ENCODE measurements at regions not wholly inside any gene's neighbourhood (a gene's known extent, or its start where the extent isn't known, plus 50 kb on each side); places are given as distances from the start of the nearest gene placed in this dataset.

DNA sequence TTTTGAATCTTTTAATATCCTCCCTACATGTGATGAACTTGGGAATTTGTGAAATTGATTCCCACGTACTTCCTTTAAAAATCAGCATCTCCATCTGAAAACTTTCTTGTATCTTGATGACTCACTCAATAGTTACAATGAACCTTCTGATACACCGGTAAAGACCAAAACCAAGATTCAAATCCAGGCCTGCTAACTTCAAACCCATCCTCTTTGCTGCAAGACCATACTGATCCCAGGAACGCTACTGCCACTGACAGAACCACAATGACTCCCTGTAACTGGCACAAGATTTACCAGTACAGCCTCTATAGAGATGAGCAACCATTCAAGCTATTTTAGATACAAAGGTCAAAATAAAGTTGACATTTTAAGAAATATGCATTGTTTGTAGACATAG, 332.9 kb downstream of the DNAH5 start:
- H3K4me3 ChIP-seq (ENCODE audit: insufficient read length, low read depth) = no peak overlapping the region
- no peaks in the 10 kb centered on the region for H3K27me3 ChIP-seq (ENCODE audit: insufficient read depth, insufficient read length)
- TF ChIP-seq YY1 (IDR thresholded peaks at IDR 0.05; ENCODE audit: insufficient read depth, insufficient read length) (no peak), SUZ12 (IDR thresholded peaks at IDR 0.05; ENCODE audit: extremely low read depth, insufficient read depth, insufficient read length) (no peak), ZNF274 (IDR thresholded peaks at IDR 0.05; ENCODE audit: low read depth, low read length) (no peak)
- H3K4me1 ChIP-seq (ENCODE audit: insufficient read depth, insufficient read length) = no peaks in the 10 kb centered on the region
- H3K9me3 ChIP-seq (ENCODE audit: insufficient read depth, low read length) = no peaks in the 10 kb centered on the region
- no peak overlapping the region for H3K9ac ChIP-seq (ENCODE audit: insufficient read length, low read depth)
- H3K36me3 ChIP-seq (ENCODE audit: insufficient read depth, insufficient read length, low read length) = no peaks in the 10 kb centered on the region
- no peak for DNase-seq (ENCODE audit: low read depth, low spot score)

DNA sequence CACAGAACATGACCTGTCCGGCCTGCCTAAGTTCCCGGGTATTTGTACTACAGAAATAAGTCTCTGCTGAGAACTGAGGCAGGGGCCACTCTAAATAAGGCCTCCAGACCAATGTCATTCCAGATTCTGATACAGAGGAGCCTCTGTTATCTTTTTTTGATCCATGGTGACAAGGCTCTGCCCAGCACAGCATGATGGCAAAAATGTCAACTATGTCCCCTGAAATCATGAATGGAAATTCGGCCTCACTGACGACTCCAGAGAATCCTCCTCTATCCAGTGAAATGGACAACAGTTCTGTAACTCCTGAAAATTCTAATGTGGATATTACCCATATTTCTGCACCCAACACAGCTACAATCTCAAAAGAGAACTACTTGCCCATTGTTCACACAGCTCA, 335.0 kb downstream of the DNAH5 start:
- Histone ChIP-seq H3K9ac (ENCODE audit: insufficient read length, low read depth) (no peak overlapping the region), H3K27me3 (ENCODE audit: insufficient read depth, insufficient read length) (no peaks in the 10 kb centered on the region), H3K9me3 (ENCODE audit: insufficient read depth, low read length) (no peaks in the 10 kb centered on the region), H3K4me1 (ENCODE audit: insufficient read depth, insufficient read length) (no peaks in the 10 kb centered on the region), H3K4me3 (ENCODE audit: insufficient read length, low read depth) (no peak overlapping the region), H3K36me3 (ENCODE audit: insufficient read depth, insufficient read length, low read length) (no peaks in the 10 kb centered on the region)
- TF ChIP-seq YY1 (IDR thresholded peaks at IDR 0.05; ENCODE audit: insufficient read depth, insufficient read length) (no peak), SUZ12 (IDR thresholded peaks at IDR 0.05; ENCODE audit: extremely low read depth, insufficient read depth, insufficient read length) (no peak), ZNF274 (IDR thresholded peaks at IDR 0.05; ENCODE audit: low read depth, low read length) (no peak)
- no peak for DNase-seq (ENCODE audit: low read depth, low spot score)

DNA sequence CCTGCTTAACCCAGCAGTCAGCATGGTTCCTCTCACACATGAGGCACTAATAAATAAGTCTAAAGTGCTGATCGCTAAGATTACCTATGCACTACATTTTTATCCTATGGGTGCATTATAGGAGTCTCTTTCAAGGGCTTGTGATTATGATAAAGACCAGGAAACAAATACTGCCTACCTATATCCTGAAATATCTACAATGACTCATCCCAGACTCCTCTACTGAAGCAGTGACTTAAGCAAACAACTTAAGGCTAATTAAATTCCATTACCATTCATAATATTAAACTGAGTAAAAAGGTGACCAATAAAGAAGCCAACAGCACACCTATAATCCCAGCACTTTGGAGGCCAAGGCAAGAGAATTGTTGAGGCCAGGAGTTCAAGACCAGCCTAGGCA, 338.4 kb downstream of the DNAH5 start:
- Histone ChIP-seq H3K9ac (ENCODE audit: insufficient read length, low read depth) (no peak overlapping the region), H3K4me1 (ENCODE audit: insufficient read depth, insufficient read length) (no peaks in the 10 kb centered on the region), H3K27me3 (ENCODE audit: insufficient read depth, insufficient read length) (no peaks in the 10 kb centered on the region), H3K9me3 (ENCODE audit: insufficient read depth, low read length) (no peaks in the 10 kb centered on the region), H3K4me3 (ENCODE audit: insufficient read length, low read depth) (no peak overlapping the region), H3K36me3 (ENCODE audit: insufficient read depth, insufficient read length, low read length) (no peaks in the 10 kb centered on the region)
- no peak for DNase-seq (ENCODE audit: low read depth, low spot score)
- TF ChIP-seq YY1 (IDR thresholded peaks at IDR 0.05; ENCODE audit: insufficient read depth, insufficient read length) (no peak), ZNF274 (IDR thresholded peaks at IDR 0.05; ENCODE audit: low read depth, low read length) (no peak), SUZ12 (IDR thresholded peaks at IDR 0.05; ENCODE audit: extremely low read depth, insufficient read depth, insufficient read length) (no peak)

DNA sequence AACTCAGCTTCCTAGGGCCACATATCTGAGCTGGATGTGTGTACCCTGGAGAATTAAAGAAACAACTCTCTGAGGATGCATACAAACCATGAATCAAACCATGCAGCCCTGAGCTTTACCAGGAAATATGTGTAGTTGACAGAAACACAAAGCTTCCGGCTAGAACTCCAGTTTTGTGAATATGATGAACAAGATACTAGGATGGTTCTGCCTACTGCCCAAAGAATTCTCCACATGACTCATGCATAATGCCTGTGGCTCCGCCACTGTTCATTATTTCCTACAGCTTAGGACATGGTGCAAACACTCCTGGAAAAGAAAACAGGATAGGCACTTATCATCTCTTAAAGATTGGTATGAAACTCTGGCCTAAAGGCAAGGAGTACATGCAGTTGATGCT, 343.4 kb downstream of the DNAH5 start:
- H3K4me1 ChIP-seq (ENCODE audit: insufficient read depth, insufficient read length) = no peaks in the 10 kb centered on the region
- no peak overlapping the region for H3K9ac ChIP-seq (ENCODE audit: insufficient read length, low read depth)
- no peak overlapping the region for H3K4me3 ChIP-seq (ENCODE audit: insufficient read length, low read depth)
- no peaks in the 10 kb centered on the region for H3K36me3 ChIP-seq (ENCODE audit: insufficient read depth, insufficient read length, low read length)
- H3K9me3 ChIP-seq (ENCODE audit: insufficient read depth, low read length) = no peaks in the 10 kb centered on the region
- TF ChIP-seq ZNF274 (IDR thresholded peaks at IDR 0.05; ENCODE audit: low read depth, low read length) = no peak
- TF ChIP-seq YY1 (IDR thresholded peaks at IDR 0.05; ENCODE audit: insufficient read depth, insufficient read length) = no peak
- TF ChIP-seq SUZ12 (IDR thresholded peaks at IDR 0.05; ENCODE audit: extremely low read depth, insufficient read depth, insufficient read length) = no peak
- no peaks in the 10 kb centered on the region for H3K27me3 ChIP-seq (ENCODE audit: insufficient read depth, insufficient read length)
- no peak for DNase-seq (ENCODE audit: low read depth, low spot score)

DNA sequence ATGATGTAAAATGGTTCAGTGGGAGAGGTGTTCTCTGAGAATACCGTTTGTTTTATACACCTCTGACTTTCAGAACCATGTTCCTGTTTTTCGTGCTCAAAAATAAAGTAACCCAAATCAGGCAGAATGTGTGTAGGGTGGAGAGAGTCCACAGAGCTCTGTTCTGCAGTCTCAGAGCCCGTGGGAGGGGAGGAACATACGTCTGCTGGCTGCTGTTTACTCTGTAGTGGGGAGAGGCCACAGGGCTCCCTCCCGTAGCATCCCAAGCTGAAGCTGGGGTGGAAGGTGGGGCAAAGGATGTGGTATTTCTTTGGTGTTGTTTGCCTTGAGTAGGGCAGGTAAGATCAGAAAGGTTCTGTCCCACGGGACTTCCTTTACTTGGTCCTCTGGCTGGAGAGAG, 348.5 kb downstream of the DNAH5 start:
- Histone ChIP-seq H3K4me1 (ENCODE audit: insufficient read depth, insufficient read length) (no peaks in the 10 kb centered on the region), H3K9me3 (ENCODE audit: insufficient read depth, low read length) (no peaks in the 10 kb centered on the region), H3K27me3 (ENCODE audit: insufficient read depth, insufficient read length) (no peaks in the 10 kb centered on the region), H3K36me3 (ENCODE audit: insufficient read depth, insufficient read length, low read length) (no peaks in the 10 kb centered on the region), H3K9ac (ENCODE audit: insufficient read length, low read depth) (no peak overlapping the region), H3K4me3 (ENCODE audit: insufficient read length, low read depth) (no peak overlapping the region)
- DNase-seq (ENCODE audit: low read depth, low spot score) = no peak
- no peak for TF ChIP-seq SUZ12 (IDR thresholded peaks at IDR 0.05; ENCODE audit: extremely low read depth, insufficient read depth, insufficient read length)
- no peak for TF ChIP-seq YY1 (IDR thresholded peaks at IDR 0.05; ENCODE audit: insufficient read depth, insufficient read length)
- no peak for TF ChIP-seq ZNF274 (IDR thresholded peaks at IDR 0.05; ENCODE audit: low read depth, low read length)

- H3K9ac ChIP-seq (ENCODE audit: insufficient read length, low read depth) = no peak overlapping the region
- H3K4me3 ChIP-seq (ENCODE audit: insufficient read length, low read depth) = no peak overlapping the region
- H3K4me1 ChIP-seq (ENCODE audit: insufficient read depth, insufficient read length) = no peaks in the 10 kb centered on the region
- TF ChIP-seq YY1 (IDR thresholded peaks at IDR 0.05; ENCODE audit: insufficient read depth, insufficient read length) (no peak), SUZ12 (IDR thresholded peaks at IDR 0.05; ENCODE audit: extremely low read depth, insufficient read depth, insufficient read length) (no peak), ZNF274 (IDR thresholded peaks at IDR 0.05; ENCODE audit: low read depth, low read length) (no peak)
- no peaks in the 10 kb centered on the region for H3K9me3 ChIP-seq (ENCODE audit: insufficient read depth, low read length)
- no peaks in the 10 kb centered on the region for H3K27me3 ChIP-seq (ENCODE audit: insufficient read depth, insufficient read length)
- DNase-seq (ENCODE audit: low read depth, low spot score) = no peak
- no peaks in the 10 kb centered on the region for H3K36me3 ChIP-seq (ENCODE audit: insufficient read depth, insufficient read length, low read length)
Measured at GRCh38 chr5:13591621-13592020, 352.9 kb downstream of the DNAH5 start.

DNA sequence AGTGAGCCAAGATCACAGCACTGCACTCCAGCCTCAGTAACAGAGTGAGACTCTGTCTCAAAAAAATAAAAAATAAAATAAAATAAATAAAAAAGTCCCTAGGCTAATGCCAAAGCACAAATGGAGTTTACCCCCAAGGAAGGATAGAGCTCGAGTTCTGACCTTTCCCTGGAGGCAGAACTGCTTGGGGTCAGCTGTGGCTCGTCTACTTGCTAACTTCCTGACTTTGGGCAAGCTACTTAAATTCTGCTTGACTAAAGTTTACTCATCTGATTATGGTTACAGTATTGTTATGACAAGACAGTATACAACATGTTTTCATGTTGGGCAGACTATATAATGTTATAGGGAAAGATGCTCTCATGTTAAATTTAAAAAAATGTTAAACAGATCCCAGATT, 359.2 kb downstream of the DNAH5 start:
- H3K27me3 ChIP-seq (ENCODE audit: insufficient read depth, insufficient read length) = no peaks in the 10 kb centered on the region
- H3K9me3 ChIP-seq (ENCODE audit: insufficient read depth, low read length) = no peaks in the 10 kb centered on the region
- no peak overlapping the region for H3K4me3 ChIP-seq (ENCODE audit: insufficient read length, low read depth)
- no peak for DNase-seq (ENCODE audit: low read depth, low spot score)
- TF ChIP-seq ZNF274 (IDR thresholded peaks at IDR 0.05; ENCODE audit: low read depth, low read length) (no peak), SUZ12 (IDR thresholded peaks at IDR 0.05; ENCODE audit: extremely low read depth, insufficient read depth, insufficient read length) (no peak), YY1 (IDR thresholded peaks at IDR 0.05; ENCODE audit: insufficient read depth, insufficient read length) (no peak)
- no peaks in the 10 kb centered on the region for H3K36me3 ChIP-seq (ENCODE audit: insufficient read depth, insufficient read length, low read length)
- H3K4me1 ChIP-seq (ENCODE audit: insufficient read depth, insufficient read length) = no peaks in the 10 kb centered on the region
- no peak overlapping the region for H3K9ac ChIP-seq (ENCODE audit: insufficient read length, low read depth)

DNA sequence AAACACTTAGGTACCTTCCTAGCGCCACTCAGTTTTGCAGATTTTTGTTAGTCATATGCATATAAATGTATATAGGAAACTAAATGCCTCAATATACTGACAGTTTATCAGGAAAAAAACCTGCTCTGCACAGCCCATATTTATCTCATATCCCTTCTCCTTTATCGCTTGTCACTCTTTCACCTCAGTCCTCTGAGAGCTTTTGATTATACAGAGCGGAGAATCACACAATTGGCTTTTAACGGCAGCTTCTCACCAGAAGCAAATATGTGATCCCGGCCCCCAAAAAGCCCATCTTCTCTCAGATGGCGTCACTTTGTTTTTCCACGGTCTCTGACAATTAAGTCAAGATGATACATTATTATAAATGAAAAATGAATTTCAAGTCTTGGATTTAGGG, 362.6 kb downstream of the DNAH5 start:
- no peaks in the 10 kb centered on the region for H3K9me3 ChIP-seq (ENCODE audit: insufficient read depth, low read length)
- TF ChIP-seq YY1 (IDR thresholded peaks at IDR 0.05; ENCODE audit: insufficient read depth, insufficient read length) = no peak
- TF ChIP-seq SUZ12 (IDR thresholded peaks at IDR 0.05; ENCODE audit: extremely low read depth, insufficient read depth, insufficient read length) = no peak
- no peak for TF ChIP-seq ZNF274 (IDR thresholded peaks at IDR 0.05; ENCODE audit: low read depth, low read length)
- no peak for DNase-seq (ENCODE audit: low read depth, low spot score)
- H3K36me3 ChIP-seq (ENCODE audit: insufficient read depth, insufficient read length, low read length) = no peaks in the 10 kb centered on the region
- no peak overlapping the region for H3K4me3 ChIP-seq (ENCODE audit: insufficient read length, low read depth)
- H3K4me1 ChIP-seq (ENCODE audit: insufficient read depth, insufficient read length) = no peaks in the 10 kb centered on the region
- H3K9ac ChIP-seq (ENCODE audit: insufficient read length, low read depth) = no peak overlapping the region
- no peaks in the 10 kb centered on the region for H3K27me3 ChIP-seq (ENCODE audit: insufficient read depth, insufficient read length)

All from NT2/D1 (cell line).